NCI-H2171 treated with DMSO at 0.1 percent for 48 hours (cell line): ENCODE measurements at regions not wholly inside any gene's neighbourhood (a gene's known extent, or its start where the extent isn't known, plus 50 kb on each side); places are given as distances from the start of the nearest gene placed in this dataset.
A peak's percentile ranks its signal among the peaks of the same experiment; 100 is the strongest.

Experiments used
- DNase-seq: peaks from one replicate; lab custom pipeline; 2025; lab: John Stamatoyannopoulos, UW

DNA sequence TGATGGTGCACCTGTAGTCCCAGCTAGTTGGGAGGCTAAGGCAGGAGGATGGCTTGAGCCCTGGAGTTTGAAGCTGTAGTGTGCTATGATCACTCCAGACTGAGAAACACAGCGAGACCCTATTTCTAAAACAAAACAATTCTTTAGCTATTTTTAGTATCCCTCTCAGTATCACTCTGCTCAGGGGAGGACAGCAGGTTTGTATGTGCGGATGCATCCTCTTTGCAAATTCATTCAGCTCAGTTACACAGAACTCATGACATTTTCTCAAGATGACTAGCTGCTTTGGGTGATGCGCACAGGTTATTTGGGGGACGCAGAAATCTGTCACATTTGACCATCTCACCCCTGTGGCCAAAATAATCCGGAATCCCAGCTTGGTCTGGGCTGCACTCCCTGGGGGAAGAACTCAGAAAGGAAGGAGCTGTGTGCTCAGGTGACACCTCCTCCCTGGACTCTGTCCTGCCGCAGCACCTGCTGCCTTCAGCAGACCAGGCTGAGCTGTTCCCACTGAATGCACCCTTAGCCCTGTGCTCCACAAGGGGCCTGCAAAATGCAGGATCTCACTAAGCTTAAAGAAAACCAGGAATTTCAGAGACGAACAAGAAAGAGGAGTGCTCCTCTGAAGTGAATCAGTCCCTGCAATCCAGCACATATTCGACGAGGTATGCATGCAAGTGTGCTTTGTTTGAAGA lies 89.5 kb upstream of the PGBD5 start:
- no peak for DNase-seq

- DNase-seq, result no peak
Measured at GRCh38 chr1:230510496-230510895, 84.4 kb upstream of the PGBD5 start.

- no peak for DNase-seq
Measured at GRCh38 chr1:230509281-230509977, 83.3 kb upstream of the PGBD5 start.

GRCh38 chr1:230507666-230508402 lies 81.7 kb upstream of the PGBD5 start:
- DNase-seq, result no peak

GRCh38 chr1:230507236-230507635 lies 81.1 kb upstream of the PGBD5 start:
- no peak for DNase-seq

DNA sequence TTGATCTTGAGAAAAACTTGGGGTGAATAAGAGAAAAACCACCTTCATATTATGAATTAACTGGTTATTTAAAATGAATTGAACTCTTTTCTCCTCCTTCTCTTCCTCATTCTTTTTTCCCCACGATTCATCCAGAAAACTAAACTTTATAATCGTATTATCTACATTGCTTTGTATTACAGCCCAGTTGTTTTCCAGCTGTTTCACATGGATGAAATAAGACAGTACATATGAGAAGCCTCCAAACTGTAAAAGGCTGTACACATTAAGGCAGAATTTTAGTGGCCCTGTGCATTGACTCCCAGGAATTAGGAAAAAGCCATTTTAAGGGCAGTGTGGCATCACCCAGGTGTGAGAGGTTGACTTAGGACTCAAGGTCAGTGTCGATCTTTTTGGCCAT lies 80.3 kb upstream of the PGBD5 start:
- no peak for DNase-seq

DNA sequence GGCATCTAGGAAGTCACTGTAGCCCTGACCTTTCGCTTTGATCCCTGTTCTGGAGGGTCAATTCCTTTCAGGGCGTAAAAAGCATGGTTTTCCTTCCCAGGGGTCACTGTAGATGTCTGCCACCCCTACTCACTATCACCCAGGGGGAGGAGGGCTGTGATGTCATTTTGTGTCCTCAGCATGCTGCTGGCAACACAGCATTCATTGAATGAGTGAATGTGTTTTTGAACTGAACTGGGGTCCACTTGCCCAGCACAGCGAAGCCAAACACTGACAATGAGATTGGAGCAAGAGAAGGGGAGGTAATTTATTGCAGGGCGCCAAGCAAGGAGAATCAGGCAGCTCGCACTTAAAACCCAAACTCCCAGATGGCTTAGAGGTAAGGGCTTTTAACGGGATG lies 78.2 kb upstream of the PGBD5 start:
- DNase-seq, result no peak

- no peak for DNase-seq
Measured at GRCh38 chr1:230503726-230504125, 77.6 kb upstream of the PGBD5 start.

- DNase-seq, result no peak
Measured at GRCh38 chr1:230502996-230503395, 76.9 kb upstream of the PGBD5 start.

GRCh38 chr1:230502306-230502705 lies 76.2 kb upstream of the PGBD5 start:
- no peak for DNase-seq

GRCh38 chr1:230501849-230502248 lies 75.7 kb upstream of the PGBD5 start:
- peak; percentile 13 for DNase-seq

DNA sequence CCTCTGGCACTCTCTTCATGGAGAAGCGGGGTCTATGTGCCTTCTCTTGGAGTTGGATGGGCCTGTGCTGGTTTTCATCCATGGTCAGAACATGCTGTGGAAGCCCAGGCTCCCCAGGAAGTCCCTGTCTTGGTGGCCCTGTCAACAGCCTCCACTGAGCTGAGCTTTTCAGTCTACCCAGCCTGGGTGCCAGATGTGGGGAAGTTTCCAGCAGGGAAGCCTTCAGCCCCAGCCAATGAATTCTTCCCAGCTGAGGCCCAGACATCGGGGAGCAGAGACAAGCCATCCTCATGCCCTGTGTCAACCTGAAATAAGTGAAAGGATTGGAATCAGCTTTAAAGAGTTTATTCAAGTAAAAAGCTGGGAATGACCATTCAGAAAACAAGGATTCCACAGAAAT lies 75.1 kb upstream of the PGBD5 start:
- no peak for DNase-seq

DNA sequence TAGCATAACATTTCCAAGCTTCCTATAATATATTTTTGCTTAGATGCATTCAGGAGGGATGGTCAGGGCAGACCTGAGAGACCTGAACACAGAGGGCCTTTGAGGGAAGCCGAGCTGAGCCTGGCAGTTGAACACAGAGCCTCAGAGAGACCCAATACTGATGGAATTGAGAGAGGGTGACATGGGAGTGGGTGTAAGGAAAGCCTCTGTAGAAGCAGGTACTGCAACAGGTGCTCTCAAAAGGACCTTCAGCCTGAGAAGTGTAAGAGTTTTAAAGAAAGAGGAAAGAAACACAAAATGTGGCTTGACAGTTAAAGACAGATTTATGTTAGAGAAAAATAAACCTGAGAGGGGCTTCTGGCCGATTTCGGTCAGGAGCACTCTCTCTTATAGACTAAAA lies 73.9 kb upstream of the PGBD5 start:
- no peak for DNase-seq

DNA sequence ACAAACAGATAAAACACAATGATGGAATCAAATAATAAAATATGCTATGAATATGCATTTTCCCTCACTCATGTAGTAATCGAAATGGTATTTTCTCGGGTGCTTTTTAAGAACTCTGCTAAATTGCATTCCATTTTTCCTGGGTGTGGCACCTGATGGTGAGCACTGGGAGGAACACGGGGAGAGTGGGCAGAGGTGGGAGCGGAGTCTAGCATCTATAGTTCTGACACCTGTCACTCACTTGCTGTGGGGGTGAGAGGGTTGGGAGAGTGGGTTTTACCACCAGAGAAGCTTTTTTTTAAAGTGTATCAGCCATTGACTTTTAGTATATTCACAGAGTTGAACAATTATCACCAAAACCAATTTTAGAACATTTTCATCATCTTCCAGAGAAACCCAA lies 73.4 kb upstream of the PGBD5 start:
- no peak for DNase-seq

DNA sequence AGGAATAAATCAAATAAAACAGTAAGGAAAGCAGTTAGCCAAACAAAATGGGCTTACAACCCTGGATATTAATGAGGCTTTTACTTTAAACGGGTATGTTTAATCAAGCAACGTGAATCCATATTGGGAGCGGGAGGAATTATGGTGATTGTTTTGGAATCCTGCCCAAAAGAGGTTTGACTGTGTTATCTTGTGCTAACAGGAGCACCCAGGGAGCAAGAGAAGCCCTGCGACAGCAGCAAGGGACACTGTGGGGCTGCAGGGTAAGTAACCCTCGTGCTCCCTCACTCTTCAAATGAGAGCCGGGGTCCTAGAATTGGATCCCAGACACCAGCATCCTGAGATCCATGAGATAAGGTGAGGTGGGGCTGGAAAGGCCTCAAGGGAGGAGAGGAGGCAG lies 72.6 kb upstream of the PGBD5 start:
- no peak for DNase-seq

GRCh38 chr1:230496451-230496850 lies 70.3 kb upstream of the PGBD5 start:
- no peak for DNase-seq

DNA sequence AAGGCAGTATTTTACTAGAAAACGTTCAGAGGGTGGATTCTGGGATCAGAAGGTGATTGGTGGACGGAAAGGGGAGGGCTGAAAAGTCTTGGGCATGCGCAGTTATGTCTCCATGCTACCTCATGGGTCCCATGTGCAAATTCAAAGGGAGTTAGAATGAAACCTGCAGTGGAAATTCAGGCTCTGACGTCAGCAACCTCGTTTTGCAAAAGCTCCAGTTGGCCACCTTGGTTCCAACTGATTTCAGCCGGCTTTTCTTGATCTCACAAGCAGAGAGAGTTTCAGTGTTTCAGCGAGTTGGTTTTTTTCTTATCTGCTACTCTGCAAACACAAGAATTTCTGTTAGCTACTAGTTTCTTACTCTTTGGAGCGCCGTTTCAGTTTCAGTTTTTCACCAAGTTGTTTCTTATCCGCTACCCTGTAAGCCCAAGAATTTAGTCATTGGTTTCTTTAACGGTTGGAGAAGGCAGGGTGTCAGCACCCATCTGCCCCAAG lies 69.8 kb upstream of the PGBD5 start:
- DNase-seq, result no peak

- no peak for DNase-seq
Measured at GRCh38 chr1:230495076-230495475, 68.9 kb upstream of the PGBD5 start.

- no peak for DNase-seq
Measured at GRCh38 chr1:230494514-230494913, 68.4 kb upstream of the PGBD5 start.

DNA sequence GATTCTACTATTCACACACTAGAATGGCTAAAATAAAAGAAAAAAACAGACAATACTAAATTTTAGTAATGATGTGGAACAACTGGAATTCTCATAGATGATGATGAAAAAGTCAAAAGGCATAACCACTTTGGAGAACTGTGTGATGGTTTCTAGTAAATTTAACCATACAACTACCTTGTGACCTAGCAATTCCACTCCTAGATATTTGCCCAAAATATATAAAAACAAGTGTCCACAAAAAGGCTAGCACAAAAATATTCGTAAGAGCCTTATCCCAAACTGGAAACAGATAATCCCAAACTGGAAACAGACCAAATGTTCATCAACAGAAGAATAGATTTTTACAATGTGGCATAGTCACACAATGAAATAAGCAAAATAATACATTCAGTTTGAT lies 67.9 kb upstream of the PGBD5 start:
- no peak for DNase-seq

- no peak for DNase-seq
Measured at GRCh38 chr1:230493264-230493663, 67.1 kb upstream of the PGBD5 start.

DNA sequence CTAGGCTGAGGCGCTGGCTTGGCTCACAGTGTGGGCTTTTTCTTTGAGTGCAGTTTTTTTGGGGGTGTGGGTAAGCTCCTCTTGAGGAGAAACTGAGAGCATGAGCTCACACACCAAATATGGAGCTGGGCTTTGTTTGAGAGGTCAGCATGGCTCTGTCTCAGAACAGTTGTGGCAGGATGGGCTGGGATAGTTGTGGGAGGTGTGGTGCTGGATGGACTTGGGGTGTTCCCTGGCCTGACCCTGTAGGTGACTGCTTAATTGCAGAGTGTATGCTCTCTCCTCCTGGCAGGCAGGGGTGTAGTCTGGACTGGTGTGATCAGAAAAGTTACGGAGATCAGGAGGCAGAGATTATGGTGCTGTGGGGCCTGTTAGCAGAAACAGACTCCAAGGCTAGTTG lies 64.3 kb upstream of the PGBD5 start:
- DNase-seq, result no peak

DNA sequence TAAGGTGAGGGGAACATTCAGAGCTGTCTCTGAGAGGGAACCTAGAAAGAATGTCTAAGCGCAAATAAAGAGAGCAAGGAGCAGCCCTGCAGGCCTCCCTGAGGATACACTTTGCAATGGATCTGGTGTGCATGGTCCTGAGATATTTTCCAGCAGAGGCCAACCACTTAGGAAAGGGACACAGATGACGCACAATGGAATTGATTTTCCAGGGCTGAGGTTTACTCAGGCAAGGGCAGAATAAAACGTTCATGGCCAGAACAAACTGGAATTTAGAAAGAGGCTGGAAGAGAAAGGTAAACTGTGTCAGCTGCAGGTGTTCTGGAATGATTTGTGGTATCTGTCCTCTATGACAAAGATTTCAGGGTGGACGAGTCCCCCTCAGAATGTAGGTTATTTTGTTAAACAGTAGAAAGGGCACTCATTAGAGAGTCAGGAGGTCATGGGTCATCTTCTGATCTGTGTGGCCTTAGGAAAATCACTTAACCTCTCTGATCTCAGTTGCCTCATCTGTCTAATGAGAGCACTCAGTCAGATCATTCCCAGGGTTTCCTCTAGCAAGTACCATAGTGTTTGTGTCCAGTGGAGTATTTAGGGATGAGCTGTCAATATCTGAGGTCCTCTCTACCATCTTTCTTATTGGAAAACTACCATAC lies 61.8 kb upstream of the PGBD5 start:
- DNase-seq, result peak; percentile 12
